ENCODE measurements at regions not wholly inside any gene's neighbourhood (a gene's known extent, or its start where the extent isn't known, plus 50 kb on each side); places are given as distances from the start of the nearest gene placed in this dataset.

GRCh38 chr21:23496729-23497128 lies 2110.6 kb downstream of the MRPL39 start:
- TF ChIP-seq CTCF (IDR thresholded peaks at IDR 0.05) (no peak), POLR2A (IDR thresholded peaks at IDR 0.05) (no peak), EP300 (IDR thresholded peaks at IDR 0.05; ENCODE audit: low read depth) (no peak), POLR2AphosphoS5 (IDR thresholded peaks at IDR 0.05) (no peak)
- DNase-seq, result no peak
- no peaks in the 10 kb centered on the region for H3K36me3 ChIP-seq
- H3K4me1 ChIP-seq, result no peaks in the 10 kb centered on the region
- H3K9me3 ChIP-seq, result no peaks in the 10 kb centered on the region
- H3K4me3 ChIP-seq, result no peak overlapping the region
- in situ Hi-C loops (cut with MboI; ENCODE audit: low pct_ligation_motif_present in 1 of 4, low pct_unique_long_range_greater_than_20kb in 1 of 4, low sequenced_read_pairs in 3 of 4) (no loop called here), intact Hi-C loops (cut with DNase I; ENCODE audit: low total_unique reads) (no loop called here)
- WGBS, 2 donors (ENCODE audit: low coverage in 1 of 2), result 56 to 63% methylated on average over 1 of the region's 1 CpG
- H3K27ac ChIP-seq, result no peak overlapping the region
- no peaks in the 10 kb centered on the region for H3K27me3 ChIP-seq

- Histone ChIP-seq H3K27me3 (no peaks in the 10 kb centered on the region), H3K27ac (no peak overlapping the region), H3K9me3 (no peaks in the 10 kb centered on the region), H3K4me1 (no peaks in the 10 kb centered on the region), H3K4me3 (no peak overlapping the region), H3K36me3 (no peaks in the 10 kb centered on the region)
- intact Hi-C loops (cut with DNase I; ENCODE audit: low total_unique reads) (no loop called here), in situ Hi-C loops (cut with MboI; ENCODE audit: low pct_ligation_motif_present in 1 of 4, low pct_unique_long_range_greater_than_20kb in 1 of 4, low sequenced_read_pairs in 3 of 4) (no loop called here)
- DNase-seq, result no peak
- 85 to 86% methylated on average over 2 of the region's 2 CpGs for WGBS, 2 donors (ENCODE audit: low coverage in 1 of 2)
- TF ChIP-seq POLR2A (IDR thresholded peaks at IDR 0.05) (no peak), EP300 (IDR thresholded peaks at IDR 0.05; ENCODE audit: low read depth) (no peak), POLR2AphosphoS5 (IDR thresholded peaks at IDR 0.05) (no peak), CTCF (IDR thresholded peaks at IDR 0.05) (no peak)
These were observed 2119.0 kb downstream of the MRPL39 start for GRCh38 chr21:23488245-23488644.

GRCh38 chr21:23480591-23481270 lies 2126.6 kb downstream of the MRPL39 start:
- peaks cover 7 to 12% of the 10 kb centered on the region in 2 donors for H3K9me3 ChIP-seq
- no peak for TF ChIP-seq POLR2A (IDR thresholded peaks at IDR 0.05)
- no peaks in the 10 kb centered on the region for H3K36me3 ChIP-seq
- H3K27ac ChIP-seq, result no peak overlapping the region
- in situ Hi-C loops (cut with MboI; ENCODE audit: low pct_ligation_motif_present in 1 of 4, low pct_unique_long_range_greater_than_20kb in 1 of 4, low sequenced_read_pairs in 3 of 4), result no loop called here
- H3K4me1 ChIP-seq, result no peaks in the 10 kb centered on the region
- 73 to 95% methylated on average over 1 of the region's 1 CpG for WGBS, 2 donors (ENCODE audit: low coverage in 1 of 2)
- no peak overlapping the region for H3K4me3 ChIP-seq
- DNase-seq, result no peak
- intact Hi-C loops (cut with DNase I; ENCODE audit: low total_unique reads), result no loop called here
- no peaks in the 10 kb centered on the region for H3K27me3 ChIP-seq

GRCh38 chr21:23478381-23478780 lies 2128.9 kb downstream of the MRPL39 start:
- Histone ChIP-seq H3K4me1 (no peaks in the 10 kb centered on the region), H3K9me3 (peaks cover 7 to 12% of the 10 kb centered on the region in 2 donors), H3K27ac (no peak overlapping the region), H3K36me3 (no peaks in the 10 kb centered on the region), H3K4me3 (no peak overlapping the region), H3K27me3 (no peaks in the 10 kb centered on the region)
- in situ Hi-C loops (cut with MboI; ENCODE audit: low pct_ligation_motif_present in 1 of 4, low pct_unique_long_range_greater_than_20kb in 1 of 4, low sequenced_read_pairs in 3 of 4), result no loop called here
- intact Hi-C loops (cut with DNase I; ENCODE audit: low total_unique reads), result no loop called here
- TF ChIP-seq POLR2AphosphoS5 (IDR thresholded peaks at IDR 0.05), result no peak
- TF ChIP-seq CTCF (IDR thresholded peaks at IDR 0.05), result no peak
- TF ChIP-seq POLR2A (IDR thresholded peaks at IDR 0.05), result no peak
- no peak for TF ChIP-seq EP300 (IDR thresholded peaks at IDR 0.05; ENCODE audit: low read depth)
- no peak for DNase-seq

All from transverse colon (tissue), 4 donors.